HepG2 (cell line): ENCODE measurements at regions not wholly inside any gene's neighbourhood (a gene's known extent, or its start where the extent isn't known, plus 50 kb on each side); places are given as distances from the start of the nearest gene placed in this dataset.

Experiments used
- E2F5 ChIP-seq: sonication (generic); formaldehyde crosslinking; conservative IDR thresholded peaks from 2 replicates; pipeline ENCODE4 v1.4.0; 2020; ENCODE audit warnings: missing genetic modification reagents
- ETV6 ChIP-seq: sonication (generic); formaldehyde crosslinking; conservative IDR thresholded peaks from 2 replicates; pipeline ENCODE4 v1.4.0; 2020; ENCODE audit warnings: missing genetic modification reagents
- HOXA5 ChIP-seq: sonication (generic); formaldehyde crosslinking; IDR thresholded peaks from 2 replicates; pipeline ENCODE4 v1.4.0; 2020; ENCODE audit warnings: missing genetic modification reagents
- JUND ChIP-seq: sonication (generic); formaldehyde crosslinking; IDR thresholded peaks from 2 replicates; pipeline ENCODE4 v1.8.0; 2022; ENCODE audit warnings: mild to moderate bottlenecking, missing genetic modification reagents
- POLR2A ChIP-seq, 2 experiments: IDR thresholded peaks; 2 replicates each; pipeline ENCODE4 v1.6.1; 2011; ENCODE audit warnings: low read depth in 2 of 2, low read length in 2 of 2, mild to moderate bottlenecking in 1 of 2, moderate library complexity in 1 of 2; ENCODE audit not compliant: insufficient read depth in 1 of 2
- SMARCE1 ChIP-seq: fragments of 450-650 bp; IDR thresholded peaks from 2 replicates; pipeline ENCODE4 v1.6.1; 2017; ENCODE audit warnings: borderline replicate concordance
- SMC3 ChIP-seq: IDR thresholded peaks from 2 replicates; pipeline ENCODE4 v1.6.1; 2011; ENCODE audit warnings: low read length, improper control_type of control experiment
- WIZ ChIP-seq: sonication (generic); formaldehyde crosslinking; IDR thresholded peaks from 2 replicates; pipeline ENCODE4 v1.5.1; 2020; ENCODE audit warnings: mild to moderate bottlenecking, missing genetic modification reagents
- ZNF317 ChIP-seq: sonication (generic); formaldehyde crosslinking; IDR thresholded peaks from 2 replicates; pipeline ENCODE4 v1.5.0; 2020; ENCODE audit warnings: mild to moderate bottlenecking, missing genetic modification reagents
- ZNF891 ChIP-seq: sonication (generic); formaldehyde crosslinking; IDR thresholded peaks from 2 replicates; pipeline ENCODE4 v1.5.0; 2020; ENCODE audit warnings: mild to moderate bottlenecking, missing genetic modification reagents
- TF ChIP-seq, protein P1 (sequence below): sonication (generic); formaldehyde crosslinking; IDR thresholded peaks from 2 replicates; pipeline ENCODE4 v1.4.0; 2020; ENCODE audit warnings: missing genetic modification reagents
- TF ChIP-seq, protein P2 (sequence below): sonication (generic); formaldehyde crosslinking; conservative IDR thresholded peaks from 2 replicates; pipeline ENCODE4 v1.5.0; 2020; ENCODE audit warnings: missing genetic modification reagents

DNA sequence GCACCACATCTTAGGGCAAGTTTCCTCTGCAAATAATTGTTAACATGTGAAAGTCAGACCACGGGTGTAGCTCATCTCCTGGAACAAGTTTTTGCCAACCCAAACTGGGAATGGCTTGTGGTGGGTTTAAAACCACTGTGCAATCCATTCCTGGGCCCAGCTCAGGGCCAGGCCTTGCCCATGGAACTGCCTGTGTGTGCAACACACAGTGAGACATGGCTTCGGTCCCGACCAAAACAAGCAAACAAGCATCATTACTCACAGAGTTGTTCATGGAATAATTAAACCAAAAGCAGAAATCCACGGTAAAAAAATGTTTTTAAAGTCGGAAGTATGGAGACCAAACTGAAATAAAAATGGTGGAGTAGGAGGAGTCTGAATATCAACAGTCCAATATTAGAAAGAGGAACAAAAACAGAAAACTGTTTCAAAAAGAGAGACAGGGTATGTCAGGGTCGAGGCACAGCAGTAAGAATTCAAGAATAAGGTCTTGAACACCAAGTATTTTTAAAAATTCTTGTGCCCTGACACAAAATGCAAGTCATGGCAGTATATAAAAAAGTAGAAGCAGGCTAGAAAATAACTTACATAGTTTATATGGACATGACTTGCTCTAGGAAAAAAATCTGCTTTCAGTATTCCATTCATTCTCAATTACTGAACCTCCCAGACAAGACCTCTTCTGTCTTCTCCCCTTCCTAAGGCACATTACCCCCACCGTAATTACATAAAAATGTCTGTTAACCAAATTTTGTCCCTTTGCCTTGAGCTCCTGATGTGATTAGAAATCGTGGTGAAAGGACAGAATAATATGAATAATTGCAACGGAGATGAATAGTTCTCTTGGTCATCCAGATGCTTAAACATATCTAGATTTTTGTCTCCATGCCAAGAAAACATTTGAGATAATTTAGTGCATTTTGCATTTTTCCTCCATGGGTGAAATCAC, 88.4 kb downstream of the FAS start:
- TF ChIP-seq SMC3 (no peak), SMARCE1 (no peak), JUND (no peak), E2F5 (no peak), HOXA5 (no peak), ZNF317 (CRISPR knock-in tag) (no peak), WIZ (CRISPR knock-in tag) (no peak), ETV6 (CRISPR knock-in tag) (no peak), ZNF891 (CRISPR knock-in tag) (no peak), POLR2A (IDR thresholded peaks at IDR 0.05; ENCODE audit: insufficient read depth in 1 of 2, low read depth in 2 of 2, low read length in 2 of 2) (no peak)
- TF ChIP-seq, protein P1, sequence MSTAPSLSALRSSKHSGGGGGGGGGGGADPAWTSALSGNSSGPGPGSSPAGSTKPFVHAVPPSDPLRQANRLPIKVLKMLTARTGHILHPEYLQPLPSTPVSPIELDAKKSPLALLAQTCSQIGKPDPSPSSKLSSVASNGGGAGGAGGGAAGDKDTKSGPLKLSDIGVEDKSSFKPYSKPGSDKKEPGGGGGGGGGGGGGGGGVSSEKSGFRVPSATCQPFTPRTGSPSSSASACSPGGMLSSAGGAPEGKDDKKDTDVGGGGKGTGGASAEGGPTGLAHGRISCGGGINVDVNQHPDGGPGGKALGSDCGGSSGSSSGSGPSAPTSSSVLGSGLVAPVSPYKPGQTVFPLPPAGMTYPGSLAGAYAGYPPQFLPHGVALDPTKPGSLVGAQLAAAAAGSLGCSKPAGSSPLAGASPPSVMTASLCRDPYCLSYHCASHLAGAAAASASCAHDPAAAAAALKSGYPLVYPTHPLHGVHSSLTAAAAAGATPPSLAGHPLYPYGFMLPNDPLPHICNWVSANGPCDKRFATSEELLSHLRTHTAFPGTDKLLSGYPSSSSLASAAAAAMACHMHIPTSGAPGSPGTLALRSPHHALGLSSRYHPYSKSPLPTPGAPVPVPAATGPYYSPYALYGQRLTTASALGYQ (CRISPR knock-in tag) = no peak
- TF ChIP-seq, protein P2, sequence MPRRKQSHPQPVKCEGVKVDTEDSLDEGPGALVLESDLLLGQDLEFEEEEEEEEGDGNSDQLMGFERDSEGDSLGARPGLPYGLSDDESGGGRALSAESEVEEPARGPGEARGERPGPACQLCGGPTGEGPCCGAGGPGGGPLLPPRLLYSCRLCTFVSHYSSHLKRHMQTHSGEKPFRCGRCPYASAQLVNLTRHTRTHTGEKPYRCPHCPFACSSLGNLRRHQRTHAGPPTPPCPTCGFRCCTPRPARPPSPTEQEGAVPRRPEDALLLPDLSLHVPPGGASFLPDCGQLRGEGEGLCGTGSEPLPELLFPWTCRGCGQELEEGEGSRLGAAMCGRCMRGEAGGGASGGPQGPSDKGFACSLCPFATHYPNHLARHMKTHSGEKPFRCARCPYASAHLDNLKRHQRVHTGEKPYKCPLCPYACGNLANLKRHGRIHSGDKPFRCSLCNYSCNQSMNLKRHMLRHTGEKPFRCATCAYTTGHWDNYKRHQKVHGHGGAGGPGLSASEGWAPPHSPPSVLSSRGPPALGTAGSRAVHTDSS (CRISPR knock-in tag) = no peak
